ENCODE measurements at regions not wholly inside any gene's neighbourhood (a gene's known extent, or its start where the extent isn't known, plus 50 kb on each side); places are given as distances from the start of the nearest gene placed in this dataset.

DNA sequence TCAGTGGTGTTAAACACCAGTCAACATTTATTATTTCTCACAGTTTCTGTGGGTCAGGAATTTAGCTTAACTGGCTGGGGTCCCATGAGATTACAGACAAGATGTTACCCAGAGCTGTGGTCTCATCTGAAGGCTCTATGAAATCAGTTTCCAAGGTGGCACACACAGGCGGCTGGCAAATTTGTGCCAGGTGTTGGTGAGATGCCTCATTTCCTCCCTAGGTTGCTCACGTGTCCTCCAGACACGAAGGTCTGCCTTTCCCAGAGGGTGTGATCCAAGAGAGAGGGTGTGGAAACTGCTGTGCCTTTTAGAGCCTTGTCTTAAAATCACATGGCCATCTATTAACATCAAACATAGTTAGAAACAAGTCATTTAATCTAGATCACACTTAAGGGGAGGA is 209.0 kb downstream of the JCAD start:
- DNase-seq, result no peak

DNA sequence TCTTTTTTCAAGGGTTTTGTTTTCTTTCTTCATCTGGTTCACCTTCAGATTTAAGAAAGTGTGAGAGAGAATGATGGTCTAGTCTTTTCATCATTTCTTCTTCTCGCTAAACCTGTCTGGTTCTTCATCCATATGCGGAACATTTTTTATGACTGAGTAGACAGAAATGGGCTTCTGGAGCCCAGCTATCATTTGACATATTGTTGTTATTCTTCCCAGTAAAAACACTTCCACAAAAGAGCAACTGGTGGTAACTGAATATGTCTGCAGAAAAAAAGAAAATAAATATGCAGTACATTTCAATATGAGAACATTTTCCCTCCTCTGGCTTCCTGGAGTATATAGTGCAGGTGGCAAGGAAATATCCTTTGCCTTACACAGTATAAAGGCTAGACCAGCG is 209.5 kb downstream of the JCAD start:
- DNase-seq, result no peak

DNA sequence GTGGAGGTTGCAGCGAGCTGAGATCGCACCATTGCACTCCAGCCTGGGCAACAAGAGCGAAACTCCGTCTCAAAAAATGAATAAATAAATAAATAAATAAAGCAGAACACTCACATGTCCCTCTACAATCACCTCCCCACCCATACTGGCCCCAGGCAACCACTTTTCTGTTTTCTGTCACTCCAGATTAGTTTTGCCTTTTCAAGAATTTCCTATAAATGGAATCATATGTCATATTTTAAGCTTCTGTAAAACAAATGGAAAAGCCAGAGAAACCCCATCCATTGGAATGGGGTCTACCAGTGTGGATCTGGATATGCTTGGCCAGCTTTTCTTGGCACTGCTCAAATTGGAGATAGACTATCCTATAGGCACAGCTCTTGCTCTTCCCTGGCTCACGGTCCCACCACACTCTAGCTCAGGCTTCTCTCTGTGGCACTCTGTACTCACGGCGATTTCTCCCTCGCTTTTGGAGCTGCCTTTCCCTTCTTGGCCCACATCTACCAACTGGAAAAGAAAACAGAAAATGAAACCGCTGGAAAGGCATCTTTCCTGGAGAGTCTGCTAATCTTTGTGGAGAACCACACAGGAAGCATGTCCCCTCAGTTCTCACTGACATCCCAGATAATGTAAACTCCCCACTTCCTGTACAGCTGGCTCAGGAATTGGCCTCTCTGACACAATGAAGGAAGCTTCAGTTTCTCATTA is 210.1 kb downstream of the JCAD start:
- peak in 1 of 2 donors; percentile 3 for DNase-seq

DNA sequence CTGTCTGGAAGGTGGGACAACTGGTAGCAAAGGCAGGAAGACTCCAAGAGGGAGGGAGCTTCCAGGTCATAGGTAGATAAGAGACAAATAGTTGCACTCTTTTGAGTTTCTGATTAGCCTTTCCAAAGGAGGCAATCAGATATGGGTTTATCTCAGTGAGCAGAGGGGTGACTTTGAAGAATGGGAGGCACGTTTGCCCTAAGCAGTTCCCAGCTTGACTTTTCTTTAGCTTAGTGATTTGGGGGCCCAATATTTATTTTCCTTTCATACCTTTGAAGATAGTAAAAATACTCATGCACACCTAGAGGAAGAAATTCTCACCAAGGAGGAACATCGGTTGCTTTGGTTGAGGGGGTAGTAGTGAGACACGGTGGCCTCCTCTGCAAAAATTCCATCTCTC is 212.1 kb upstream of the SVIL start:
- DNase-seq, result no peak

DNA sequence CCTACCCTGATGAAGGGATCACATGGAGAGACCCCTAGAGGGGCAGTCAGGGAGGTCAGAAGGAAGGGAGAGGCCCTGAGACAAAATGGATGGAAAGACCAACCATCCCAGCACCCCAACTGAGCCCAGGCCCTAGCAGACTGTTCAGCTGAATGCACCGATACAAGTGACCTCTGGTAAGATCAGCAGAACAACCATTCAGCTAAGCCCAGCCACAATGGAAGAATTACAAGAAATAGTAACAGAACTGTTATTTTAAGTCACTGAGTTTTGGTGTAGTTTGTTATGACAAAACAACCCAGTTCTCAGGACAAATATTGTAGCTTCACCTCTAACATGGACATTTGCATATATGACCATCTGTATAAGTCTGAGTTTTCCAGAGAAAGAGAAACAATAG is 210.4 kb upstream of the SVIL start:
- no peak for DNase-seq

DNA sequence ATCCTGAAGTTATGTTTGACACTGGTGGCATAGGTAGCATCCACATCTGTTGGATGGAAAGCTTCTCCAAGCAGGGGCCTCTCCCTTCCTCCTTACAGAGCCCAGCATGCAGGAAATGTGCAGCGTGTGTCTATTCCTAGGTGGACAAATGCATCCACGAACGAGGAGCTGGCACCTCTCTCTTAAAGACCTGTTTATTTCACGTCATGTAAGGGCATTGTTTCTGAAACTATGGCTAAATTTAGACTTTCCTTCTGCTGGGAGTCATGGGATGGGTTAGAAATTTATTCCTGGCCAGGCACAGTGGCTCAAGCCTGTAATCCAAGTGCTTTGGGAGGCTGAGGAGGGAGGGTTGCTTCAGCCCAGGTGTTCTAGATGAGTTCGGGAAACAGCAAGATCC is 208.4 kb upstream of the SVIL start:
- no peak for DNase-seq

DNA sequence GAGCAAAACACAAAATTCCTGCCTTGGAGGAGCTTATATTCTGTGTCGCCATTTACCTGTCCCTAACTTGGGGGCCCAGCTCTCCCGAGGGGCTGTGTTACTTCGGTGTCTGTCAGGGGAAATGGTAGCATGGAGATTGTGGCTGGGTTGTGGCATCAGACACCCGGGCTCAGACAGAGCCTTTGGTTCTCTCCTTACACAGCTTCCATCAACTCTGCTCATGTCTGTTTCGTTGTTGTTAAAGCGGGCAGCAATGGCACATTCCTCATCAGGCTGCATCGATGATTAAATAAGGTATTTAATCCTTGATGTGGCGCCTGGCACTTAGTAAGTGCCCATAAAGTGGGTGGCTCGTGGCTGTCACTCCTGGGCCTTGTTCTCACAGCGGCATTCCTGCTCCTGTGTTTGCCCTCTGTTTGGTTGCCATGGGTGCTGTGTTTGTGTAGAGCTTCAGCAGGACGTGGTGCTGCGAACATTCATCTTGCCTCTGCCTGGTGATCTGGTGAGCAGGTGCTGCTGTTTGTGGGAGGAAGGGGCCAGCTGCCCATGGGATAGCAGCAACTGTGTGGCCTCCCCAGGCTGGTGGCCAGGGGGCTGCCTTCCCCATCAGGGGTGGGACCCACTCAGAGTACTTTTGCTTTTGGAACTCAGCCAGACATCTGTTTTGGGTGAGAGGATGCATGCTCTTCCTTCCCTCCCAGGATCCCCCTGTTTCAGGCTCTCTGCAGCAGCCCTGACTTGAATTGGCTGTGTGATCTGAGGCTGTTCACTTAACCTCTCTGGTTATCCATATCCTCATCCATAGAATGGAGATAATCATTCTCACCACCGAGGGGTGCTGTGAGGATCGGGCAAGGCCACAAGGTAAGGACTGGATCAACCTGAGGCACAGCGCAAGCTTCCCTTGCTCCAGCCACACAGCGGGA is 207.2 kb upstream of the SVIL start:
- no peak for DNase-seq

DNA sequence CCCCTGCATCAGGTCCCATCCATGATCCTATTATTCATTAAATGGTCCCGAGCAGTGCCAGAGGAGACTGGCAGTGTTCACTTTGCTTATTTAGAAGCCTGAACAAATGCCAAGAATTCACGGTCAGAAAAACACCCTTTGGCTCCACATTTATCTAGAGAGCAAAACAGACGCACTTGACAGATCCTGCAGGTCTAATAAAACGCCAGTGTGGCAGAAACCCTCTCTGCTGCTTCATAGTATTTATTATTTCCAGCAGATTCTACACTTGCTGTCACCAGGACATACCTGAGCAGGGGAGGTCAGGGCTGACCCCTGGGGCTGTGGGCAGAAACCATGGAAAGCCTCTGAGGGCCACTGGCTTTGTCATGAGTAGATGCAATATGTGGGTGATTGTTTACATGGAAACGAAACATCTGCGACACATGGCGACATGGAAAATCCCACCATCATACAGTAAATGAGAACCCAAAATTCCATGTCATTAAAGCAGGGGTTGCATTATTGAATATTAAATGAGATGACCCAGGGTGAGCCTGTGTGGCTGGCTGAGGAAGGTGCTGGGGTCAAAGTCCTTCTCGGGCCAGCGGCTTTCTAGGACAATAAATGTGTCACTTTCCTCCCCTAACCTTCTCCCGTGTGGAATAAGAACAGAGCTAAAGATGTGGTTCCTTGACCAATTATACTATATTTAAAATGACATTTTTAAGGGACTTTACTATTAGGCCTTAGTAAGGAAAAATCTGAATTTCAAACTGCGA is 205.9 kb upstream of the SVIL start:
- no peak for DNase-seq

DNA sequence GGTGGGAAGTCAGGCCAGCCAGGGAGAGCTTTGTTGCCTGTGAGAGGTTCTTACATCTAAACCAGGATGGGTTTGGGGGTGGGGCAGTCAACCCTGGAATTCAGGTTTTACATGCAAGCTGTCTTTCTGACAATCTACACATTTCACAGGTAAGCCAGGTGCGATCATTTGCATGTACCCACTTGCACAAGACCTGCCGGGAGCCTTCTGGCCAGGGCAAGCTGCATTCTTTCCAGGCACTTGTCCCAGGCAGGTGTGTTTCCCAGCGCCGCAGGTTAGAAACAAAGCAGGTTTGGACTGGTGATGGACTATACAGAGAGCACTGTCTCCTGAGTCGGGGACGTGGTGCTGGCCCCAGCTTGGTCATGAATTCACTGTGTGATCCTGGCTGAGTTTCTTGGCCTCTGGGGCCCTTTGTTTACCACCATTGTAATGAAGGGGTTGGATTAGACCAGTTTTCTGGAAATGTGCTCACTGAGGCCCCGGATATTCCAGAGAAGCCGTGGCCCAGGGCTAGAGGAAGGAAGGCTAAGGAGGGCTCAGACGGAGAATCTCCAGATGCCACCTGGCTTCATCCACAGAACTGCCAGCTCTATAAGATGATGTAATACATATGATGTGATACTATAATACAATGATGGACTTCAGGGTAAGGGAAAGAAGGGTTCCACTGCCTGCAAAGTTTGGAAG is 205.2 kb upstream of the SVIL start:
- DNase-seq, result no peak

DNA sequence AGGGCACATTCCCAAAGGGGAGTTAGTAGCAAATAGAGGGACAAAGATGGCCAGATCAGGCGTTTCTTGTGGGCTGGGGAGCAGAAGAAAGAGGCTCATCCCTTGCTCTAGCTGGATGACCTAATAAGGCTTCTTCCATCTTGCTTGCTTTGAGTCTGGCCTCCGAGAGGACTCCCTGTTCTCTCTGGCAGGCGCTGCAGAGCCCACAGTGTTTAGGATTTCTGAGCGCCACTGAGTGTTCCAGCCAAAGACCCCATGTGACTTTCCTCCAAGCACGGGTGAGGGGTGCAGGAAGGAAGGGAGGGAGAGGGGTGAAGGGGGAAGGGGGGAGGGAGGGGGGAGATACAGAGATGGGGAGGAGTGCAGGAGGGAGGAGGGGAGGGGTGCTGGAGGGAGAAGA is 203.8 kb upstream of the SVIL start:
- DNase-seq, result no peak

DNA sequence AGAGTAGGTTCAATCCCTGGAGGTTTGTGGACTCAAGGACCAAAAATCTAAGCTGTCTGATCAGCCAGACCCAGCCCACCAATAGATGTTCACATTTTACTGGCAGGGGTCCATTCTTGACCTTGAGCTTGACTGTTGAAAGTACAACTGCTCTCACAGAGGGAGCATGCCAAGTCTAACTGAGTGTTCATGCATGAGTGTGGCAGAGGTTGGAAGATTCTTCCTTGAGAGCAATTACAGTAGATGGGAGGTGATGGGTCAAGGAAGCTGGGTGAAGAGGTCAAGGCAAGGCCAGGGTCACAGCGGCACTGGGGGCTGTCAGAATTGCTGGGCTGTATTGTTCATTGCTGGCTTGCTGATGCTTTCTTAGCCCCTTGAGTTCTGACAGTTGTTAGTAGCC is 202.8 kb upstream of the SVIL start:
- no peak for DNase-seq

DNA sequence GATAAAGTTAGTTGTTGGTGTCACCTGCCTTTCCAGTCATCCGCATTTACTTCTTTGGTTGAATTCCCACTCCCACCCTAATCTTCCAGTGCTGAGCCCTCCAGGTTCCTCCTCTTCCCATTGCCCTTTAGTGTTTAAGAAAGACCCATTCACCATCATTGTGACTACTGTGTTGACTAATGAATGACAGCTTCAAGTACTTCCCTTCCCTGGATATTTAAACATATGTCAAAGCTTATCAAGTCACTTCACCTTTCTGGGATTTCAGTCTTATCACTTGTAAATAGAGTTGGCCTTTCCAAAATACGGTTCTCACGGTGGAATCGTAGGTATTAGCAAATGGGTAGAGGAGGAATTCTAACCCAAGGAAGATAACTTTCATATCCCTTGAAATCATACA is 201.6 kb upstream of the SVIL start:
- DNase-seq, result no peak

DNA sequence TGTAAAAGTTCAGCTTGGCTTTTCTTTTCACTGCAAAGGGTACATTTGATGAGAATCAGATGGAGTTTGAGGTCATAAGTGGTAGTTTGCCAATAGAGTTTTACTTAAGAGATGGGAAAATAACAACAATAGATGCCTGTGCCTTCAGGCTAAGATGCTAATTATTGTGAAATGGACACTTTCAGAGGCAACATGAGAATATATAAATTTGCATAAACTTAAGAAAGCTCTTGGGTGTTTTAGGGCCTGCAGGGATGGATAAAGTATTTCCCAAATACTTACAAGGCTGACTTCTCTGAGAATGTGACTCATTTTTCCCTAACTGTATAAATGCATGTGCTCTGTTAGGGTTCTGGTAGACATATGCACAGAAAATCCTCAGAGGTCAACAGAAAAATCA is 200.3 kb upstream of the SVIL start:
- no peak for DNase-seq

DNA sequence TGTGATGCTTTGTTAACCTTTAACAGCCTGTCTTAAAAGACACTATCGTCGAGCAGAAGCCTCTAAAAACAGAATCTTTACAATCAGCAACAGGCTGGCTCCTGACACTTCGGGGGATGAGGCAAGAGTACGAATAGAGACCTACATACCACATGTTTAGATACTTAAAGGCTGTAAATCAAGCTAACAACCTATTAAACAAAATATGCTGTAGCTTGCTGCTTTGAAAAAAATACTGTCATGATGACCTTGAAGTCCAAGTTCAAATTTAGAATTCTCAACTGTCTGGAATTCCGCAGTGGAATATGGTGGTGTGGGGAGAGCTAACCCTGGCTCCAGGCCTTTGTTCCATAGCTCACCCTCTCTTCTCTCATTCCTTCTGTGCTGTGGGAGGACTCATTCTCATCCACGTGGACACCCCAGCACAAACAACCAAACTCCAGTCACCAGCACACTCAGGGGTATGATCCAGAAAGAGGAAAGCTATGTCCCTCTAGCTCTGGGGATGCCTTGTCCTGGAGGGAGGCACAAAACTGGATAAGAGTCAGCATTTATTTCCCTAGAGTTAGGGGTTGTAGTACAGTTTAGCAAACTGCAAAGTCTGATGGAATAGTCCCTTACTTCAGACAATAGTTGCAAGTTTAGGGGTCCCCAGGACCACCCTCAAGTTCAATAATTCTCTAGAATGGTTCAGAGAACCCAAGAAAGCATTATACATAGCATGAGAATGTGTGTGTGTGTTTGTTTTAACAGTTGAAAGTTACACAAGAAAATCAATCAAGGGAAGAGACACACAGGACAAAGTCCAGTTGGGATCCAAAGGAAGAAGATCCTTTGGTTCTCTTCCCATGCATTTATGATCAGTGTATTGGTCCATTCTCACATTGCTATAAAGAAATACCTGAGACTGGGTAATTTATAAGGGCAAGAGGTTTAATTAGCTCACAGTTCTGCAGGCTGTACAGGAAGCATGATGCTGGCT is 196.1 kb upstream of the SVIL start:
- no peak for DNase-seq

DNA sequence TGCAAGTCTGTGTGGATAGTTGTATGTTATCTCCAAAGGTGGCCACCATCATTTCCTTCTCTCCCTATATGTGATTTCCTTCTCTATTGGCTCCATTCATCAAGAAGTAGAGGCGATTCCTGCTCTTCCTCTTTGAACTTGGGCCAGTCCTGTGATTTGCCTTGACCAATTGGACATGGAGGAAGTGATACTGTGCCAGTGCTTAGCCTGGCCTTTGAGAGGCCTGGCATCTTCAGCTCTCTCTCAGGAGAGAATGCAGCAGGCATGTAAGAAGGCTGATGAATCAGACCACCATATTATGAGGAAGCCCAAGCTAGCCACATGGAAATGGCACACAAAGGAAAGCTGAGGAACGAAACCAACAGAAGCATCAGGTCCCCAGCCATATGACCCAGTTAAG is 195.0 kb upstream of the SVIL start:
- DNase-seq, result peak; percentile 24 to 35

DNA sequence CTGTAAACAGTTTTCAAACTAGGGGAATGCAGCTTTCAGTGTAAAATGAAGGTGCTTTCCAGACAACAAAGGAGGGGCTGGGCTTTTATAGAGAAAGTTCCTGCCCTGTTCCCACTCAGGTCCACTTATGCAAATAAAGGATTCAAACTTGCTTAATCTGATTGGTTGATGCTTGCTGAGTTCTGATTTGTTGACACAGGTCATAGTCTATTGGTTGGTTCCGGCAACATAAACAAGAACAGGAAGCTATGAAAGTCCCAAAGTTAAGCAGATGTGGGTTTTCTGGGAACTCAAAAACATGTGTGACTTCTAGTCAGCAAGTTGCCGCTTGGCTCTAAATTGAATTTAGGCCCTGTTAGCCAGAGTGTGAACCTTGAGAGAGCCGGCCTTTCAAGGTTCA is 194.2 kb upstream of the SVIL start:
- DNase-seq, result peak; percentile 44 to 59

DNA sequence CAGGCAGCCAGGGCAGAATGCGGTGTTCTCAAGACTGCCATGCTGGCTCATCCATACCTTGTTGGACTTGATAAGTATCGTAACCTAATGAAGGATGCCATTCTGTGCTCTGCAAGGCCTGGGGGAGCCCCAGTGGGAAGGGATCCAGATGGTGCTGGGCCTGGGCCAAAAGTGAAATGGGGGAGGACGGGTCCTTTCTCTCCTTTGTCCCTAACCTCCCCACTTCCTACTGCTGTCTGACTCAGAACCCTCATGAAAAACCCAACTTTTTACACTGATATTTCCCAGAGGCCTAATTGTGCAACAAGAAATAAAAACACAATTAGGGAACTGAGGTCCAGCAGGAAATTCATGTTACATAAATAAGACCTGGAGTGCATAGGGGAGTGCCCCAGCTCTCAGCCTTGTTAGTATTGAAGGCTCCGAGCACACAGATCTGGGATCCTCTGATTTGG is 193.7 kb upstream of the SVIL start:
- DNase-seq, result peak; percentile 32 to 77

DNA sequence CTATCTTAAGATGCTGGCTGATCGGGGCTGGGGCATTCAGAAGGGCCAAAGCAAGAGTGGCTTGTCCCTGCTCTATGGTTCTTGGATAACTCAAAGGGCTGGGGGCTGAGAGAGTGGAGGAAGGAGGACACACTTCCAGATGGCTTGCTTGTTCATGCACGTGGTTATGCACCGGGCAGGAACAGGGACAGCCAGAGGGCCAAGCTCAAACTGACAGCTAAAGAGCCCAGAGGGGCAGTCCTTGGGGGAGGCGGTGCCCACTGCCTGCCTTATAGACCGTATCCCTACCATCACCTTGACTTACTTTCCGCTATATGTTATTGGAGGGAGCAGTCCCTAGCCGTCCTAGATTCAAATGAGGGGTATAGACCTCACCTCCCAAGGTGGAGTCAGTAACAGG is 192.7 kb upstream of the SVIL start:
- DNase-seq, result no peak

DNA sequence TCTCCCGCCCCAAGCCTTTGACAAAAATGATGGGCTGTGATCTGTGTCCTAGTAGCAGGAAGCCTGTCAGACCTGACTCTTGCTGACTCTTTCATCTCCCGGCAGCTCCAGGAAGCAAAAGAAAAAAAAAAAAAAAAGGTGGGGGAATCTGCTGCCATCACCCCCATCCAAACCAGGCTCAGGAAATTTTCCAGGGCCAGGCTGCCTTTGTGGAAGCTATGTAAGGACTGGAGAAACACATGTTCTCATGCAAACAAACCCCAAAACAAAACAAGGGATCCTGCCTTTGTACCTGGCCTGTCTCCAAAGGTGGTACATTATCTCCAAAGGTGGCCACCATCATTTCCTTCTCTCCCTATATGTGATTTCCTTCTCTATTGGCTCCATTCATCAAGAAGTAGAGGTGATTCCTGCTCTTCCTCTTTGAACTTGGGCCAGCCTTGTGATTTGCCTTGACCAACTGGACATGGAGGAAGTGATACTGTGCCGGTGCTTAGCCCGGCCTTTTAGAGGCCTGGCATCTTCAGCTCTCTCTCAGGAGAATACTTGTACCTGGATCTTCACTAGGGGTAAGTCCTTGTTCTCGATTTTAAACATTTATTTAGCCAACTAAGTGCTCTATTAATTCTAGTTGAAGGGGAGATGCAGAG is 192.2 kb upstream of the SVIL start:
- DNase-seq, result peak; percentile 32 to 37

DNA sequence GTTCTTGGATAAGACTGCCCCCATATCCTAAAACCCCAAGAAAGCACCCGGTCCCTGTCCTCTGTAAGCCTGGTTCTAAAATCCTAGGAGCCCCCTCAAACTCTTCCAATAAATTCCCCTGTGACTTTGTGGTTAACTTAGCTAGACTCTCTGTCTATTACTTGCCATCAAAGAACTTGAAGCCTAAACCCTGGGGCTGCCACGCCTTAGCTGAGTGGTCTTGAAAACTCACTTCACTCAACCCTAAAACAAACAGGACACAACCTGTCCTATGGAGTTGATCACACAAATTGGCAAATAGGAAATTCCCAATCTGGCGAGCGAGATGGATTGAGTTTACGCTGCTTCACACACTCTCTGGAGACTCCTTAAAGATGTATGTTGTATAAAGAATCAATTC is 191.4 kb upstream of the SVIL start:
- DNase-seq, result no peak

DNA sequence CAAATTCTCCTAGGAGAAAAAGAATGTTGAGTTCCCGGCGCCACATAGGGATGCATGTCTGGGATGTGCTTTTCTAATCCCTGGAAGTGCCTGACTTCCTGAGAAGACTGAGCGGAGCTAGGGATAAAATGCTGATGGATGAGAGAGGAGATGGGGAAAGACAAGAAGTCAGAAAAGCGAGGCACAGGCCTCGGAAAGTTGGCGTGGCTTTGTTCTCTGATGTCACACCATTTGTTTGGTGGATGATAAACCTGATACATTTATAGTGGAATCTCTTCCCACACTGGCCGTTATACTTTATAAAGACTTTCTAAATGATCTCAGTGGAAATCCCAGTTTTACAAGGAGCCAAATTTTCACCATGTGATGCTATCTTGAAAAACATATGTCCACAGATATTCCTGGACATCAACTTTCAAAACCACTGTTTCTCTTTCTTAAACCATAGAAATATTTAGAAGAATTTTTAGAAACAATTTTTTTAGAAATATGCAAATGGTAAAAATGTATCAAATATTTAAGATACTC is 188.8 kb upstream of the SVIL start:
- no peak for DNase-seq

Measured in inflammatory macrophage (primary cell).